GM12801 (cell line): ENCODE measurements at regions not wholly inside any gene's neighbourhood (a gene's known extent, or its start where the extent isn't known, plus 50 kb on each side); places are given as distances from the start of the nearest gene placed in this dataset.

Experiments used
- CTCF ChIP-seq: IDR thresholded peaks from one replicate; pipeline ENCODE4 v1.5.1; 2011; ENCODE audit warnings: control low read depth; ENCODE audit not compliant: insufficient read length; ENCODE audit errors: extremely low read depth

GRCh38 chr4:161189286-161190134 lies 974.3 kb downstream of the FSTL5 start:
- no peak for TF ChIP-seq CTCF

GRCh38 chr4:161188578-161188977 lies 975.2 kb downstream of the FSTL5 start:
- no peak for TF ChIP-seq CTCF

- TF ChIP-seq CTCF = no peak
Observed at GRCh38 chr4:161187569-161187968, 976.2 kb downstream of the FSTL5 start.

- TF ChIP-seq CTCF = no peak
Observed at GRCh38 chr4:161186750-161187149, 977.0 kb downstream of the FSTL5 start.

- no peak for TF ChIP-seq CTCF
Observed at GRCh38 chr4:161186012-161186411, 977.8 kb downstream of the FSTL5 start.

GRCh38 chr4:161183729-161184128 lies 980.1 kb downstream of the FSTL5 start:
- no peak for TF ChIP-seq CTCF

- no peak for TF ChIP-seq CTCF
Observed at GRCh38 chr4:161182913-161183312, 980.9 kb downstream of the FSTL5 start.
